HL-60 (cell line): ENCODE measurements at regions not wholly inside any gene's neighbourhood (a gene's known extent, or its start where the extent isn't known, plus 50 kb on each side); places are given as distances from the start of the nearest gene placed in this dataset.

Source experiments
- GABPA ChIP-seq: IDR thresholded peaks from 2 replicates; pipeline ENCODE4 v1.6.1; 2012; ENCODE audit warnings: low read depth
- POLR2AphosphoS5 ChIP-seq: IDR thresholded peaks from 2 replicates; pipeline ENCODE4 v1.6.1; 2012; ENCODE audit warnings: low read depth
- REST ChIP-seq: IDR thresholded peaks from 2 replicates; pipeline ENCODE4 v1.6.1; 2012; ENCODE audit warnings: low read depth; ENCODE audit not compliant: insufficient replicate concordance
- TF ChIP-seq, protein P1 (sequence below): IDR thresholded peaks from one replicate; pipeline ENCODE4 v1.5.1; 2011; ENCODE audit warnings: low read length, control low read depth, inconsistent platforms; ENCODE audit not compliant: insufficient read depth

DNA sequence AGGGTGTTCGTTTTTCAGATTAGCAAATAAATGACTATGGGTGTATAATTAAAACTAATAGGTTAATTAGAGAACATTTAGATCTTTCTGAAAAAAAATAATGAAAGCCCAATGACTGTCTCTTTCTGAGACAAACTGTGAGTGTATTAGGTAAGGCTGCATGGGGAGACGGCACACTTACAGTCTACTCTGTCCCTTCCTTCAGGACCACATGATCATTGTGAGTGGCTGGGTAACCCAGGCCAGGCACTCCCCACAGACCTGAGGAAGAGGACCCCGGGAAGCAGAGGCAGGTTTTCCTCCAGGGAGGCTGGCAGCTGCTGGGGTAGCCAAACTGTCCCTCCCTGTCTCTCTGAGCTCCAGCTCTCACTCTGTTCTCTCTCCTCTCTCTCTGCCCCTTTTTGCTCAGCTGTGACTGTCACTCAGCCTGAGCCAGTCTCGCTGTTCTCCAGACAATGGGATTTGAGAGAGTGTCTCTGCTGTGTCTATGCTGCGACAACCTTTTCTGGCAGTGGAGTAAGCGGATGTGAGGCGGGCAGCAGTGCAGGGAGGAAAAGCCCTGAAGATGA is 83.1 kb upstream of the NCAM1 start:
- TF ChIP-seq REST (no peak), POLR2AphosphoS5 (no peak), GABPA (no peak)
- TF ChIP-seq, protein P1, sequence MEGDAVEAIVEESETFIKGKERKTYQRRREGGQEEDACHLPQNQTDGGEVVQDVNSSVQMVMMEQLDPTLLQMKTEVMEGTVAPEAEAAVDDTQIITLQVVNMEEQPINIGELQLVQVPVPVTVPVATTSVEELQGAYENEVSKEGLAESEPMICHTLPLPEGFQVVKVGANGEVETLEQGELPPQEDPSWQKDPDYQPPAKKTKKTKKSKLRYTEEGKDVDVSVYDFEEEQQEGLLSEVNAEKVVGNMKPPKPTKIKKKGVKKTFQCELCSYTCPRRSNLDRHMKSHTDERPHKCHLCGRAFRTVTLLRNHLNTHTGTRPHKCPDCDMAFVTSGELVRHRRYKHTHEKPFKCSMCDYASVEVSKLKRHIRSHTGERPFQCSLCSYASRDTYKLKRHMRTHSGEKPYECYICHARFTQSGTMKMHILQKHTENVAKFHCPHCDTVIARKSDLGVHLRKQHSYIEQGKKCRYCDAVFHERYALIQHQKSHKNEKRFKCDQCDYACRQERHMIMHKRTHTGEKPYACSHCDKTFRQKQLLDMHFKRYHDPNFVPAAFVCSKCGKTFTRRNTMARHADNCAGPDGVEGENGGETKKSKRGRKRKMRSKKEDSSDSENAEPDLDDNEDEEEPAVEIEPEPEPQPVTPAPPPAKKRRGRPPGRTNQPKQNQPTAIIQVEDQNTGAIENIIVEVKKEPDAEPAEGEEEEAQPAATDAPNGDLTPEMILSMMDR: no peak
